Heart left ventricle (tissue), 16 donors: ENCODE measurements at regions not wholly inside any gene's neighbourhood (a gene's known extent, or its start where the extent isn't known, plus 50 kb on each side); places are given as distances from the start of the nearest gene placed in this dataset.

Experiments used
- ATAC-seq, 4 donors: fragments of 200-7000 bp; cut with Tn5 transposase; one replicate each; pipeline ENCODE4 v1.9.1; 2020 to 2022; ENCODE audit warnings: moderate library complexity in 4 of 4, mild to moderate bottlenecking in 3 of 4, moderate number of reproducible peaks in 1 of 4
- DNase-seq, 5 donors: peaks; one replicate each; pipeline ENCODE4 v3.0.0-alpha.2; 2020
- H3K27ac ChIP-seq, 12 donors: fragments of 200-600 bp; sonication (generic) in 4 of 12; one replicate each; pipeline versions ENCODE4 v1.5.0 to v1.8.0; 2016 to 2022; ENCODE audit warnings: mild to moderate bottlenecking in 2 of 12
- H3K27me3 ChIP-seq, 9 donors: fragments of 200-600 bp; sonication (generic) in 2 of 9; one replicate each; pipeline versions ENCODE4 v1.5.1 to v1.8.0; 2016 to 2022; ENCODE audit warnings: mild to moderate bottlenecking in 3 of 9
- H3K36me3 ChIP-seq, 9 donors: fragments of 200-600 bp; sonication (generic) in 2 of 9; one replicate each; pipeline versions ENCODE4 v1.5.0 to v1.8.0; 2018 to 2022; ENCODE audit warnings: mild to moderate bottlenecking in 2 of 9
- H3K4me1 ChIP-seq, 12 donors: fragments of 200-600 bp; sonication (generic) in 4 of 12; one replicate each; pipeline versions ENCODE4 v1.5.0 to v1.8.0; 2016 to 2022; ENCODE audit warnings: mild to moderate bottlenecking in 3 of 12
- H3K4me3 ChIP-seq, 12 donors: fragments of 200-600 bp; sonication (generic) in 4 of 12; one replicate each; pipeline versions ENCODE4 v1.5.0 to v1.8.0; 2017 to 2022; ENCODE audit warnings: mild to moderate bottlenecking in 9 of 12, moderate library complexity in 4 of 12
- H3K9me3 ChIP-seq, 12 donors: fragments of 200-600 bp; sonication (generic) in 4 of 12; one replicate each; pipeline versions ENCODE4 v1.5.0 to v1.8.0; 2016 to 2022; ENCODE audit warnings: mild to moderate bottlenecking in 1 of 12
- POLR2A ChIP-seq, 2 donors: fragments of 450-650 bp; IDR thresholded peaks; one replicate each; pipeline ENCODE4 v1.6.1; 2017; ENCODE audit warnings: antibody characterized with exemption in 2 of 2, mild to moderate bottlenecking in 2 of 2, moderate library complexity in 2 of 2
- WGBS, 4 donors: extraction: QIAGEN DNeasy Blood & Tissue Kit in 2 of 4; methylation state at CpG; one replicate each; pipeline versions ENCODE4 v1.1.5 to v1.1.7; 2013 to 2018; 5-methylcytosine and 5-hydroxymethylcytosine counted together
- intact Hi-C, 10 donors: fragments of 100-400 bp; cut with DNase I; formaldehyde crosslinking; loops; one replicate each; pipeline versions ENCODE4 v1.11.1 to v1.14.2; 2022
- TF ChIP-seq, protein P1 (sequence below), 12 donors: fragments of 200-600 bp; sonication (generic) in 4 of 12; IDR thresholded peaks; one replicate each; pipeline versions ENCODE4 v1.5.0 to v1.8.0; 2018 to 2022; ENCODE audit warnings: antibody characterized with exemption in 12 of 12, mild to moderate bottlenecking in 5 of 12
- donor health status: ischemic (EF 13 %, LVEDD 7.1; RV severe dilation, severe dysfunction).
- donor health status: healthy with polysubstance abuse.
- donor health status: DM: no; HTN: yes; CAD: no.
- donor health status: DM: no; HTN: no; CAD: no.
- donor health status: ischemic (EF 25% LVEDD 6.9; RV normal size, moderate dysfunction).
- donor health status: ischemic (EF 25% LVEDD 5.7; RV mildly dilated, moderate dysfunction).
- donor health status: healthy.
- donor health status: DM: yes; HTN: yes; CAD: no.
- donor health status: ischemic (EF 35%, LVEDD 5.7; RV mildly dilated, moderate dysfunction).
- donor health status: nonischemic (EF 11% LVEDD 7.7; RV severe dilation, severe dysfunction).
- donor health status: DM: yes; HTN: yes; CAD: no.
- donor health status: PGD.
- donor health status: ischemic (EF 29% LVEDD 5.4; RV normal size, mild dysfunction).
- donor health status: nonischemic (EF 23%, LVEDD 6.1; RV moderate dilation, normal function).

DNA sequence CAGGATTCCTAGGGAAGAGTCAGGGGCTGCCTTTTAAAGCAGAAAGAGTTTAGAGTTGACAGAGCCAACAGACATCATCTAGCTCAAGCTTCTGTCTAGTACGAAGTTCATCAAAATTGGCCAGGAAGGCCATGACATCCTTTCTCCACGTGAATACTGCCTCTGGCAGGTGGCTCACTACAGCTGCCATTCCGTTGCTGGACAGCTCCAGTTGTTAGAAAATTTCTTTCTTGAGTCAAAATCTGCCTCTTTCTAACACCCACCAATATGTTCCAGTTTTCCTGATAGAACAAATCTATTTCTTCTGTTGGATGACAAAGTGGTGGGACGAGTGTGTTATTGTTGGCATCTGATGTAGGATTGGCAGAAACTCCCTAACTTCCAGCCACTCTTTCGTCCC lies 154.9 kb downstream of the ADRA2A start:
- intact Hi-C loops: no loop called here
- Histone ChIP-seq H3K27me3 (peaks cover 0 to 5% (median 0%) of the 10 kb centered on the region in 9 donors), H3K27ac (no peak overlapping the region), H3K36me3 (no peaks in the 10 kb centered on the region), H3K4me3 (no peak overlapping the region), H3K4me1 (no peaks in the 10 kb centered on the region), H3K9me3 (peaks cover 0 to 2% (median 0%) of the 10 kb centered on the region in 12 donors)
- TF ChIP-seq POLR2A (IDR thresholded peaks at IDR 0.05): no peak
- TF ChIP-seq, protein P1, sequence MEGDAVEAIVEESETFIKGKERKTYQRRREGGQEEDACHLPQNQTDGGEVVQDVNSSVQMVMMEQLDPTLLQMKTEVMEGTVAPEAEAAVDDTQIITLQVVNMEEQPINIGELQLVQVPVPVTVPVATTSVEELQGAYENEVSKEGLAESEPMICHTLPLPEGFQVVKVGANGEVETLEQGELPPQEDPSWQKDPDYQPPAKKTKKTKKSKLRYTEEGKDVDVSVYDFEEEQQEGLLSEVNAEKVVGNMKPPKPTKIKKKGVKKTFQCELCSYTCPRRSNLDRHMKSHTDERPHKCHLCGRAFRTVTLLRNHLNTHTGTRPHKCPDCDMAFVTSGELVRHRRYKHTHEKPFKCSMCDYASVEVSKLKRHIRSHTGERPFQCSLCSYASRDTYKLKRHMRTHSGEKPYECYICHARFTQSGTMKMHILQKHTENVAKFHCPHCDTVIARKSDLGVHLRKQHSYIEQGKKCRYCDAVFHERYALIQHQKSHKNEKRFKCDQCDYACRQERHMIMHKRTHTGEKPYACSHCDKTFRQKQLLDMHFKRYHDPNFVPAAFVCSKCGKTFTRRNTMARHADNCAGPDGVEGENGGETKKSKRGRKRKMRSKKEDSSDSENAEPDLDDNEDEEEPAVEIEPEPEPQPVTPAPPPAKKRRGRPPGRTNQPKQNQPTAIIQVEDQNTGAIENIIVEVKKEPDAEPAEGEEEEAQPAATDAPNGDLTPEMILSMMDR (IDR thresholded peaks at IDR 0.05): no peak
- 31 to 45% (median 41%) methylated on average over 5 of the region's 5 CpGs for WGBS, 4 donors
- ATAC-seq (no peak), DNase-seq (no peak)

DNA sequence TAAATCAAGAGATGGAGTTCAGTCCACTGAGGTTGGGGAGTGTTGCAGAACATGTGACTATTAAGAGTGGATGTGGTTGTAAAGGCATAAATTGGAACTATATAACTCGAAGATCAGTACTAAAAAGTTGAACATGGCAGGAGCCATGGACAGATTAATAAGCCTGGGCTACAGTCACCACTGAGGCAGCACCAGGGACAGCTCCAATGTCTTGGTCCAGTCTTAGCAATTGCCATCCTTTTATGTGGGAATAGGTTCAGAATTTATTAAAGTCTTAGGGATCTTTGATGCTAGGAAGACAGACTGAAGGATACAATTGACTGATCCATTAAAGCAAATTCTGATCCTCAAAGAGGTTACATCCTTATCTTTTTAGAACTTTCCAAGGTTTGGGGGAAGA lies 156.6 kb downstream of the ADRA2A start:
- no peak for ATAC-seq
- Histone ChIP-seq H3K27me3 (peaks cover 0 to 5% (median 0%) of the 10 kb centered on the region in 9 donors), H3K36me3 (no peaks in the 10 kb centered on the region), H3K27ac (no peak overlapping the region), H3K4me3 (no peak overlapping the region), H3K4me1 (no peaks in the 10 kb centered on the region), H3K9me3 (peaks cover 0 to 2% (median 0%) of the 10 kb centered on the region in 12 donors)
- 46 to 75% (median 50%) methylated on average over 1 of the region's 1 CpG for WGBS, 4 donors
- intact Hi-C loops: no loop called here
- DNase-seq: no peak
- TF ChIP-seq, protein P1 (IDR thresholded peaks at IDR 0.05): no peak
- no peak for TF ChIP-seq POLR2A (IDR thresholded peaks at IDR 0.05)

DNA sequence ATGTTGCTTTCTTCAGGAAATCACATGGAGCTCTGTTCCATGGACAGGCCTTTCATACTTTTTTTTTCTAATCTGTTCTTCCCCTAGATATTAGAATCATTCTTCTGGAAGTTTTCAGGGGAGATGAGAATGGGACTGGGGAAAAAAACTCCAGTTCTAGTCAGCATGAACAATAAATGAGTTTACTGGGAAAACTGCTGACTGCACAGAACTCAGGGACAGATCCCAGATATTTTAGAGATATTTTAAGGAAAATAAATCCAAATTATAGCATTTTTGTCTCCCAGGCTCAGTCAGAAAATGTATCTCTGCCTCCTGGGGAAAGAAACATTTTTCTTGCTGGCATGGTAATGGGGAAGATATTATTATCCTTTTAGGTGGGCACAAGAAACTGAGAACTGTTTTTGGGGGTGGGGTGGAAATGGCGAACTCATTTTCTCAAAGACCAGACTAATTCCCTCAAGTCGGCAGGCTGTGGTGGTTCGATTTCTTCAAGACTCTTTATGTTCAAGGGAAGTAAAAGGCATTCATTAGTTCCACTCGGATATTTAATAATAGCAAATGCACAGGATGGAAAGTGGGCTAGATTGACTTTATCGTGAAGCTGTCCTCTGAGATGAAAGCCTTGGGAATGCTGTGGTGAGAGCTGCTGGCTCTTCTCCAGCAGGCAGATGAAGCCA lies 157.5 kb downstream of the ADRA2A start:
- TF ChIP-seq POLR2A (IDR thresholded peaks at IDR 0.05): no peak
- TF ChIP-seq, protein P1 (IDR thresholded peaks at IDR 0.05): no peak
- Histone ChIP-seq H3K4me3 (no peak overlapping the region), H3K36me3 (no peaks in the 10 kb centered on the region), H3K27ac (no peak overlapping the region), H3K4me1 (no peaks in the 10 kb centered on the region), H3K27me3 (peaks cover 0 to 5% (median 0%) of the 10 kb centered on the region in 9 donors), H3K9me3 (peaks cover 0 to 2% (median 0%) of the 10 kb centered on the region in 12 donors)
- intact Hi-C loops: no loop called here
- 62 to 69% (median 65%) methylated on average over 5 of the region's 5 CpGs for WGBS, 4 donors
- ATAC-seq: no peak
- DNase-seq: no peak

DNA sequence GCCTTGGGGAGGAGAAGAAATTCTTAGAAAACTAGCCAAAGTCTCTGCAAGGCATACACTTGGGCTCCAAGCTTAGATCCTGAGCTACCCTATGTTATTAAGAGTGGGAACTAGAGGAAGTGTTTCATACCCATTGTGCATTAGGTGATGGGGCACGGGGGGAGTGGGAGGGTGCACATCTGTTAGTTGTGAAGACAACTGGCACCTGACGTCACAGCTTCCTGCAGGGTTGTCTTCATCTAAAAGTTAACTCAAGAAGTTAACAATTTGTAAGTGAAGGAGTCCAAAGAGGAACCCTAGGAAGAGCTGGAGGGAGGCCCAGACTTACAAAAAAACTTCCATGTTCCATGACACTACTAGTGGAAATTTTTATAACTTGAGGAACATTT lies 158.1 kb downstream of the ADRA2A start:
- intact Hi-C loops: no loop called here
- WGBS, 4 donors: 38 to 55% (median 50%) methylated on average over 2 of the region's 2 CpGs
- ATAC-seq: no peak

More for the DNA sequence above, 158.1 kb downstream of the ADRA2A start:
- Histone ChIP-seq H3K27ac (no peak overlapping the region), H3K4me1 (no peaks in the 10 kb centered on the region), H3K27me3 (peaks cover 0 to 5% (median 0%) of the 10 kb centered on the region in 9 donors), H3K4me3 (no peak overlapping the region), H3K9me3 (peaks cover 0 to 2% (median 0%) of the 10 kb centered on the region in 12 donors), H3K36me3 (no peaks in the 10 kb centered on the region)
- no peak for DNase-seq
- no peak for TF ChIP-seq POLR2A (IDR thresholded peaks at IDR 0.05)
- TF ChIP-seq, protein P1 (IDR thresholded peaks at IDR 0.05): no peak
